Stimulated activated naive CD4-positive, alpha-beta T cell (primary cell): ENCODE measurements at regions not wholly inside any gene's neighbourhood (a gene's known extent, or its start where the extent isn't known, plus 50 kb on each side); places are given as distances from the start of the nearest gene placed in this dataset.

Experiments
- DNase-seq, 6 experiments: peaks; one replicate each; lab custom pipeline; 2025; lab: John Stamatoyannopoulos, UW

DNA sequence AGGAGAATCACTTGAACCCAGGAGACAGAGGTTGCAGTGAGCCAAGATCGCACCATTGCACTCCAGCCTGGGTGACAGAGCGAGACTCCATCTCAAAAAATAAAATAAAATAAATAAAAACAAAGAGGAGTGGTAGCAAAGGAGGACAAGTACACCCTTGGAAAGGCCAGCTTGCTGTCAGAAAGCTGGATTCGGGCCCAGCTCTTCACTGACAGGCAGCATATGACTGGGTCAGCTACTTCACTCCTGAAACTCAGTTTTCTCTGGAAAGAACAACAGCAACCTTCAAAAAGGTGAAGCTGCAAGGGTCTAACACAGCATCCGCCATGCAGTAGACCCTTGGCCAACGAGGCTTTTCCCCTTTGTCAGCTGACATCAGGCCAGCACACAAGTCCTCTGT is 156.0 kb upstream of the TIAM1 start:
- DNase-seq: no peak

DNA sequence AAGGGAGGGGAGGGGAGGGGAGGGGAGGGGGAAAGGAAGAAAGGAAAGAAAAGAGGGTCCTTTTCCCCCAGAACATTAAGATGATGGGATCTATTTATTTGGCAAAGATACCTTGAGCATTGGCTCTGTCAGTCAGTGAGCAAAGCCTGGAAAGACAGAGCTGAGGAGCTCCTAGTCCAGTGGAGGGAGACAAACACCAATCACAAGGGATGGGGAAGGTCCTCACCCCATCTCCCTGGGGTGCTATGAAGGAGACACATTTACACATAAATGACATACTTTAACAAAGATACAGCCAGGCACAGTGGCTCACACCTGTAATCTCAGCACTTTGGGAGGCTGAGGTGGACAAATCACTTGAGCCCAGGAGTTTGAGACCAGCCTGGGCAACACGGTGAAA is 154.9 kb upstream of the TIAM1 start:
- no peak for DNase-seq

DNA sequence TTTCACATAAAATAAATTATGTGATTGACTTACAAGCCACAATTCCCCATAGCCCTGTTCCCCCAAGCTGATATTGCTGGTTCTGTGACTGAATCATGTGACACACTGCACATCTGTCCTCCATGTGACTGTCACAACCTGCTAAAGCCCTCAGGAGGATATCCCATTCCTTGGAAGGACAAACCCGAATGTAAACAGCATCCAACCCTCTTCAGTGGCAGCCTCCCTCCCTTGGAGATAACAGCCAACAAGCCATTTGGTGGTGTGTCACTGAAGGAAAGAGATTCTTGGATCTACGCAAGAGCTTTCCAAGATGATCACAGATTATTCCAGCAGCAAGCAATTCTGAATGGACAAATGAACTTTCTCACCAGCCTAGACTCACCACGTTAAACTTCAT is 153.9 kb upstream of the TIAM1 start:
- DNase-seq: no peak

DNA sequence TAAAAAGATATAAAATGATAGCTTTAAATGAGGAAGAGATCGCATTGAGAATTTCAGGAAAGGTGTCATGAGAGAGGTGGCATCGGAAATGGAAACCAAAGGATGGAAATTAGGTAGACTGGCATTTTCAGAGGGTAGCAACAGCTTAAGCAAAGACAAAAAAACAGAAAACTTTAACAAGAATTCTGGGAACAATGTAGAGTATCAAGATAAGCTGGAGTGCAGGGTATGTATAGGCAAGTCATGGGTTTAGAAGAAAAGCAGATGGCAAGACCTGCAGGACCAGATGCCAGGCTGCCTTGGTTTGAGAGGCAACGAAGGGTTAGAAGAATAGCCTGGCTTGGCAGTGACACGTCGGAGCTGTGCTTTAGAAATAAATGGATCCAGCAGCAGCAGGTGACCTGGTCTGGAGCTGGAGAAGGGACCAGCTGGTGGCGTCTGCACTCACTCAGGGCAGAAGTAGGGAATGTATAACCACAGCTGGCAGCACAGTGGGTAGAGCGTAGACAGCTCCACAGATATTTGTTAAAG is 149.4 kb upstream of the TIAM1 start:
- DNase-seq: no peak

DNA sequence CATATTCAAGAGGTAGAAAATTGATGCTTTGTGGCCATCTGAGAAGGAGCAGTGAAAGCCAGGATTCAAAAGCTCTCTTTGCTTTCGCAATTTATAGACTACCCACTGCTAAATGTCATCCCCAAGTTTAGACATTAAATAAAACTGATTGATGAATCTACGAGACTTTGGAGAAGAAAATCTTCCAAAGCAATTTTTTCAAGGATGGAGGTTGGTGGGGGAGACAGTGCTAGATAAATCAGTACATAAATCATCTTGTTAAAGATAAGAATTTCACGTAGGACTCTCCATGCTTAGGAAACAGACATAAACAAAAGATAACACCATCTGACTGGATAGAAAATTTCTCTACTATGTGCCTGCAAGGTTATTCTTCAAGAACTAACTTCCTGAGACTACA is 147.6 kb upstream of the TIAM1 start:
- DNase-seq: no peak

DNA sequence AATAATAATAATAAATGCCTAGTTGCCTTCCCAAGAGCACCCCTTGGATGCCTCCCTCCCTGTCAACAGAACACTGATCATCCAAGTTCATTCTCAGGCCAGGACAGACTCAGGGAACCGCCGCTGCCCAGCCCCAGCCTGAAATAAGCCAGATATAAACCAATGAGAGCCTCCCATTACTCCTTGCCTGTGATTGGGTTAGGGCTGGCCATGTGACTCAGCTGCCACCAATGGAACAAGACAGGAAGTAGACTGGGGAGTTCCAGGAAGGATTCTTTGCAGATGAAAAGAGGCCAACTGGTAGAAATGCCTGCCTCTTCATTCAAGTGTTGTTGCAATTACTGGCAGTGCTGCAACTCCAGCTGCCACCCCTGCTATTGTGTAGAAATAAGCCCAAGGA is 146.4 kb upstream of the TIAM1 start:
- no peak for DNase-seq

DNA sequence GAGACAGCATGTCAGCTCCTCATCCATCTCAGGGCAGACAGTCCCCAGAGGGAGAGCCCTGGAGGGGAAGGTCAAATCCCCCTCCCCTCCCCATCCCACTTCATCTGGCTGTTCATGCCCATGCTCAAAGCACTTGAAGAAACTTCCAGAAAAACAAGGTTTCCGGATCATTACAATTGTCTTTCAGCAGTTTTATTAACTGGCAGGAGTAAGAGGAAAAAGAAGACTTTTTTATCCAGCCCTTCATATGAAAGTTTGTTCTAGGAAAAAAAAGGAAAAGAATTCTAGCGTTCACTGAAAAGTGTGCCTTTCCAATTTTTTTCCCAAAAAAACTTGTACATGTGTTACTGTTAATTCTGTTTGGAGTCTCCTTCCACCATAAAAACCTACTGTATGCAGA is 145.7 kb upstream of the TIAM1 start:
- no peak for DNase-seq

DNA sequence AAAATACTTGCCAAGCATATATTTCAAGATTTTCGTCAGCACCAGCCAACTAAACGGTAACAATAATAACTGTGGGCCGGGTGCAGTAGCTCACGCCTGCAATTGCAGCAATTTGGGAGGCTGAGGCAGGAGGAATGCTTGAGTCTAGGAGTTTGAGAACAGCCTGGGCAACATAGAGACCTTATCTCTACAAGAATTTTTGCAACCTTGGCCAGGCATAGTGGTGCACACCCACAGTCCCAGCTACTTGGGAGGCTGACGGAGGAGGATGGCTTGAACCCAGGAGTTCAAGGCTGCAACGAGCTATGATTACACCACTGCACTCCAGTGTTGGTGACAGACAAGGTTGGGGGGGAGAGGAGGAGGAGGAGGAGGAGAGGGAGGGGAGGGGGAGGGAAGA is 145.0 kb upstream of the TIAM1 start:
- DNase-seq: no peak

DNA sequence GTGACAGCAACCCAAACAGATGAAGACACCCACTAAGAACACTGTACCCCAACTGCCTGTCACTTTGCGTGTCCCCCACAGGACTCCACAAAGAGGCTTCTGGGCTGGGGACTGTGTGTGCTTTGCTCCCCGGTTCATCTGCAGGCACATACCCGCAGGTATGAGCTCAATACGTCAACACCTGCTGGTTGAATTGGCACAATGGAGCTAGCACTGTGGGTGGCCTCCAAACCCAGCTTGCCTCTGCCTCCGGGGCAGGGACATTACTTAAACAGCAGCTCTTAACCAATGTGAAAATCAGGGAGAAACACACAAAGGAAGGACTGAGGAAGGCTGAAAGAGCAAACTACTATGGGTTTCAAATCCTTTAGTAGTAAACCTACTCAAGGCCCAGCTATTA is 140.2 kb upstream of the TIAM1 start:
- DNase-seq: no peak

DNA sequence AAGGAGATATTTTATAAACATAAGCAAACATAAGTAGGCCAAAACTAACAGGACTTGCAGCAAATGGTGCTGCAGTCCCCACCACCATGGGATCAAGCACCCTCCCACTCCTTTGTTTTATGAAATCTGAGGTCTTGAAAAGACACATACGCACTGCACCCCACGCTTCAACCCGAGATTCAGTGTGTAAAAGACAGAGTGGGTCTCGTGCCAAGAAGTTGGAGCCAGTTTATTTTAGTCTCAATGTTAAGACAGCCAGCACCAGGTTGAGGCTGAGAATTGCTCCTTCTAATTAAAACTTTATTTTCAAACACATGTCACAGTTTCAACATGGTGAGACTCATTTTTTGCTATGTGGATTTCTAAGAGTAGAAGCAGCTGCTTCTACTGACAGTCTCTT is 139.1 kb upstream of the TIAM1 start:
- DNase-seq: no peak

DNA sequence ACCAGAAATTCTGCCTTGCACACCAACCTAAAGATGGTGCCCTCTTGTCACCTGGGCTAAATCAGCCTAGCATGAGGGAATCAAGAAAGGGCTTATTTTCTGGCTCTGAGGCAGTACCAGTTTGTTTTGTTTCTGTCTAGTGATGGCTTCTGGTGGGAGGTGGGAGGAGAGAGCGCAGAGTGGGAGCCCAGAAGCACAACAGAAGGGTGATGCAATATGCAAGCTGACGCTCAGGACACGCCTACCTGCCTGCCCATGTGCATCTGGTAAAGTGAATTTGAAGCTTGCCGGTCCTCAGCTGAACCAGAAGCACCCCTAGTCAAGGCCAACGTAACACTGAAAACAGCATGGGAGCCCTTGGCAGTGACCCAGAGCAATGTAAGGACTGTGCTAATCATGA is 138.4 kb upstream of the TIAM1 start:
- no peak for DNase-seq

DNA sequence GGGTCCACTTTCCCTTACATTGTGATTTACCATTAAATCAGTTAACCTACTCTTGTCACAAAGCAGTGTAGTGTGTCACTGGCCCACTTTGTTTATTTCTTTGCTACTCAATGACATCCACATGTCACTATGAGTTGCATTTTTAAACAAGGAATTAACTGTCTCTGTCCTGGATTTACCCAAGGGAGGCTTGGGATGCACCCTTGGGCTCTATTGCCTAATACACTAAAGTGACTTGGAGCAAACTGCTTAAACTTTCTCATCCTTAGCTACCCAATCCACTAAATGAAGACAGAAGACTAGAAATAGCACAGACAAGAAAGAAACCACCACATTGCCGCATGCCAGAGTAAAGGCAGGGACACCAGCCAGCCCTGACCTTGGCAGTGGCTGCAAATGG is 136.2 kb upstream of the TIAM1 start:
- DNase-seq: no peak

DNA sequence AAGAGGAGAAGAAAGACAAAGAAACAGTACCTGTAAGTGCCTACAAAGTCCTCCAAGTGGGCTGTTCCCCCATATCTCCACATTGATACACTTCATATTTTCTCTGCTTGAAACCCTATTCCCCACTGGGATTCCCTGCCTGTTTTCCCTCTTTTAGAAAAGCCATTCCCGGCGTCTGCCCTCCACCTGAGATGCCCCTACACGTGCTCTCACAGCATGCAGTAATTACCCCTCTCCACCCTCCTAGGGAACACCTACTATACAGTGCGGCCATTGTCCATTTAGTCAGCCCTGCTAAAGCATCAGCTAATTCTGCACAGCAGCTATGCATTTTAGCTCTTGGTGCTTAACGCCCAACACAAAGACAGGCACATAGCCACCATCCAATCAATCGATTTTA is 135.7 kb upstream of the TIAM1 start:
- DNase-seq: no peak

DNA sequence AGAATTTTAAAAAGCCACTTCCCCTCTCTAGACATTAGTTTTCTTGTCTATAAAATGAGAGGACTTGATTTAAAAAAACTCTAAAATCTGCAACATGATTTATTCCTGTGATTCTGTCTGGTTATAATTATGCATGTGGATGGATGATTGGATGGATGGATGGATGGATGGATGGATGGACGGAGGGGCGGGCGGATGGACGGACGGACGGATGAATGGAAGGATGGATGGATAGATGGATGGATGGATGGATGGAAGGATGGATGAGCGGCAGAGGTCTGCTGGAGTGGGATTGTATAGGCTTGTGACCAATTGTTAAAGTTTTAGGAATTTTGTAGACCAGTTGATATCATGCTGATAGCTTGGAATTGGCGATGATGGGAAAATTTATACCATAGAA is 135.2 kb upstream of the TIAM1 start:
- no peak for DNase-seq

DNA sequence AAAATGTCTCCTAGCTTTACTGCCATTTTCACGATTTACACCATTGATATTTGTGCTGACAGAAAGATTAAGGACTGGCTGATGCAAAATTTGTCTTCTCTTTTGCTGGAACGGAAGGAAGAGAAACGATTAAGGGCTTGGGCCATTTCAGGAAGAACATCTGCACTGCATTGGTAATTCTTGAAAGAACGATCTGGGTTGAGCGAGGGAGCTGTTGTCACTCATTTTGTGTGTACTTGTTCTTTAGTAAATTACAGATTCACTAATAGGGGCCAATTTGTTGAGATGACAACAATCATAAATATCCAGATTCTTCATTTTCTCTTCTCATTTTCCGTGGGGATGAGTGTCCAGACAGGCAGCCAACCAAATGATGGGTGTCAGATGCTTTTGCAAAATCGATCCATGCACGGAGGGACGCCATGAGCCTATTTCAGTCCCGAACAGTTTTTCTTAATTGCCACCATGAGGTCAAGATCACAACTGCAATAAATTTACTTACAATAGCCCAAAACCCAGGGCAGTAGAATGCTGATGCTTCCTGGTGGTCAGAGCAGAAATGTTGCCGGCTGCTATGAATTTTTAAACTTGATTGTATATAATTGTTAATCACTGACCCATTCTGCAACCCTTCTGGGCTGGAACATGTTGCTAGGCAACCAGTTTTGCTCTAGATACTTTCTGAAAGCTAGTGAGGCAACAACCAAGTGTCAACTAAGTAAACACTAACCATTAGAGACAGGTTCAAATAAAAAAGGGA is 132.4 kb upstream of the TIAM1 start:
- no peak for DNase-seq

DNA sequence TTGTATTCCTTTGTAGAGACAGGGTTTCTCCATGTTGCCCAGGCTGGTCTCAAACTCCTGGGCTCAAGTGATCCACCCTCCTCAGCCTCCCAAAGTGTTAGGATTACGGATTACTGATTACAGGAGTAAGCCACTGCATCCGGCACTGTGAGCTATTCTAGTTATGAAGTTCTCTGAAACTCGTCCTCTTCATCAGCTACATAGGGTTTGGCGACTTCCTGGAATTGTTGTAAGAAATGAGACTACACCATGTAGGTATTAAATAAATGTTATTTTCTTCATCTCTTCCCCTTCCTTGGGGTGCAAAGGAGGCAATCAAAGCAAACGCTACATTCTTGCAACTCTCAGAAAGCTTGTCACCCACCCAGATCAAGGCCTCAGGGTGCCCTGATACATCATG is 131.2 kb upstream of the TIAM1 start:
- DNase-seq: no peak

DNA sequence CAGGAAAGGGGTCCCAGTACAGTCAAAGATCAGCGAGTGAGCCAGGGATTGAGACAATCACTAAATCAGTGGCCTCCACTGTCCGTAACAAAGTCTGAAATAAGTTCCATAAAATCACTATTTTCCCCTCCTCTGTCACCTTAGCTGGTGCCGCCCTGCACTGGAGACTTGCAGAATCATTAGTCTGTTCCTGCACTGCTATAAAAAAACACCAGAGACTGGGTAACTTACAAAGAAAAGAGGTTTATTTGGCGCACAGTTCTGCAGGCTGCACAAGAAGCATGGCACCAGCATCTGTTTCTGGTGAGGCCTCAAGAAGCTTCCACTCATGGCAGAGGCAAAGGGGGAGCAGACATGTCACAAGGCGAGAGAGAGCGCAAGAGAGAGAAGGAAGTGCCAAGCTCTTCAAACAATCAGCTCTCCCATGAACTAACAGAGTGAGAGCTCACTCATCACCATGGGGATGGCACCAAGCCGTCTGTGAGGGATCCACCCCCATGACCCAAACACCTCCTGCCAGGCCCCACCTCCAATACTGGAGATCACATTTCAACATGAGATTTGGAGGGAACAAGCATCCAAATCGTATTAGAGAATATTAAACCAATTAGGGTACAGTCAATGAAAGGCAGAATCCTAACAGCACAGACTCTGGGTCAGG is 129.8 kb upstream of the TIAM1 start:
- DNase-seq: no peak

DNA sequence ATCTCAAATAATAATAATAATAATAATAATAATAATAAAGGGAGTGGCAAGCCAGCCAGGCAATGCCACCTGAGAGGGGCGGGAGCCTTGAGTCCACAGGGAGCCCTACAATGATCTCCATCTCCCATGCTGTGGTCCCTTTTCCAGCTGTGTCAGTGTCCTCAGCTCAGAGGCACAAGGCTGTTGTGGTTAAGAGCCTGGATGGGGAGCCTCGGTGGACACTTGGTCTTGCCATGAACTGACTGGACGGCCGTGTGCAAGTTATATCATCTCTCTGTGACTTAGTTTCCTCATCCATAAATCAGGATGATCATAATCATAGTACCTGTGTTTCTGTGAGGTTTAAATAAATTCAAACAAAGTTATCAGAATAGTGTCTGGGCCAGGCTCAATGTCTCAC is 127.8 kb upstream of the TIAM1 start:
- no peak for DNase-seq

DNA sequence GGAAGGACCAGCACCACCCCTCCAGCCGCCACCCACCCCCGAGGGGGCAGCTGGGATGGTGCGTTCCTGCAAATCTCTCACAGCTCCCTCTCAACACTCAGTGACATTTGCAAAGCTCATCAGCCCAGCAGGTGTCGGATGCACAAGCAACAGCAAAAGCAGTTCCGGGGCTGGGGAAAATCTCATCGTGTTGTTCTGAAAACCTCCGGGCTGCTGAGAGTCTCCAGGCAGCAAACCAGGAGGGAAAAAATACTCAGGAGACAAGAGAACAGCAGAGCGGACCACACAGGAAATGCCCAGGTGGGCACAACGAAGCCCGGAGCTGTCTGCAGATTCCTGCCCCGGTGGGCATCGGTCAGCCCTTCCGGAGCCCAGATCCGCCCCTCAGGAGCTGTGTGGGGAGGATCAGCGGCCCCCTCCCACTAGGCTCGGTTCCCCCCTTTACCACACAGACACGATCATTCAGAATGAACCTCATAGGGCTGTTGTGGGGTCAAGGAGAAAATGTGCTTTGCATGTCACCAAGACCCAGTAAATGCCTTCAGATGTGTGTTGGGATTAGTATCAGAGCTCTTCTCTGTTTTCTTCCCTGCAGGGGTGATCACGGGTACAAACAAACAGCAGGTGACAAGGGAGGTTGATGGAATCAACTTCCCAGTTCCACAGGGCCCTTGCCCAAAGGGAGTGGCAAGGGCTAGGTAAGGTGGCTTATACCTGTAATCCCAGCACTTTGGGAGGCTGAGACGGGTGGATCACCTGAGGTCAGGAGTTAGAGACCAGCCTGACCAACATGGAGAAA is 127.0 kb upstream of the TIAM1 start:
- no peak for DNase-seq

DNA sequence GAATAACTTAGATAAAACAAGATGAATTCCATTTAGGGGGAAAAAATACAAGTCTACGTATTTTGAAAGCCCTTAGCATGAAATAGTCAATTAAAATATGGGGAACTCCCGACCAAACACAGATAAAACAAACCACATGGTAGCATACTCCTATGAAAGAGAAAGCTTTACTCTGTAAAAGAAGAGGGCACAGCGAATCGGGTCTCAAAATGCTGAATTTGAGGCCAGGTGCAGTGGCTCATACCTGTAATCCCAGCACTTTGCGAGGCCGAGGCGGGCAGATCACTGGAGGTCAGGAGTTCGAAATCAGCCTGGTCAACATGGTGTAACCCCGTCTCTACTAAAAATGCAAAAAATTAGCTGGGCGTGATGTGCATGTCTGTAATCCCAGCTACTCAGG is 116.9 kb upstream of the TIAM1 start:
- peak in 2 of 6 experiments; percentile 12 to 32 for DNase-seq

DNA sequence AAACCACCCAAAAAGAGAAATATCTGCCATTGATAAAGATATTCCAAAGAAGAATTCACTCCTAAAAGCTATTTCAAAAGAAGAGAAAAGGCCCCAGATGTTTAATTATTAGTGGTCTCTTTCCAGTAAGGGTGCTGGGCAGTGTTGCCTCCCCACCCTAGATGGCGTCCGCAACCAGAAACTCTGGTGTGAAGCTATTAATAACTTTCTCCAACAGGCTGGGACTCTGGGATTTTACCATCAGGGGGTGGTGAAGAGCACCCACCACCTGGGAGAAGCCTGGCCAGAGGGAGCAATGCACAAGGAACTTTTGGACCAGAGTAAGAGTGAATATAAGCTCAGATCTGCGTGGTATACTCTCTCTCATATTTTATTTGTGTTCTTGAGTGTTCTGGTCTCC is 115.4 kb upstream of the TIAM1 start:
- no peak for DNase-seq

DNA sequence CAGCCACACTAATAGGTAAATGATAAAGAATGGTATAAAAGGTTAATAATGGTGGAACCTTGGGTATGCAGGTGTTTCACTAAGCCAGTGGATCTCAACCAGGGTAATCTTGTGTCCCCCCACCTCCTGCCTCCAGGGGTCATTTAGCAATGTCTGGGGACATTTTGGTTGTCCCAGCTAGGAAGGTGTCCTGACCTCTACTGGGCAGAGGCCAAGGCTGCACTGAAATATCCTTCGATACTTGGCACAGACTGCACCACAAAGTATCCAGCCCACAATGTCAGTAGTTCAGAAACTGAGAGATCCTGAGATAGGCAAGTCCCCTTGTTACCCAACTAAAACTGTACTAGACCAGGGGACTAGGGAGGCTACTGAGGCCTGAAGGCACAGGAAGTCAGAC is 113.6 kb upstream of the TIAM1 start:
- DNase-seq: no peak

DNA sequence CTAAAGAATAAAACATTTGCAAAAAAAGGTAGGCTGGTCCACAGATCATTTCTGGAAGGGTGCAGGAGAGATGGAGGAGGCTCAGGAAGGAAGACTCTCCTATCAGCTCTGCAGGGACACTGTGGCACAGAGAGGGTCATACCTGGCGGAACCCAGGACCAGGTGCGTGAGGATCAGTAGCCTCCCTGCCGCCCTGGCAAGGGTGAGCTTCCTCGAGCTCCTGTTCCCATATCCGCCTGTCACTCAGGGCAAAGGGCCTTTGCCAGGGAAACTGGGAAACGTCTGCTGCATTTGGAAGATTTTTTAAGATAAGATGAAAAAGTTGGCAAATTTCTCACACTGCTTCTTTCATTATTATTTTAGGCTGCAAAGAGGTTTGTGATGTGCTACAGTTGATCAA is 112.1 kb upstream of the TIAM1 start:
- no peak for DNase-seq
